ENCODE measurements at regions not wholly inside any gene's neighbourhood (a gene's known extent, or its start where the extent isn't known, plus 50 kb on each side); places are given as distances from the start of the nearest gene placed in this dataset.

- DNase-seq: no peak
Measured at GRCh38 chr2:129575880-129576279, 403.6 kb upstream of the RAB6C start.

GRCh38 chr2:129580001-129580400 is 399.5 kb upstream of the RAB6C start:
- no peak for DNase-seq

- DNase-seq: no peak
Measured at GRCh38 chr2:129585760-129586159, 393.7 kb upstream of the RAB6C start.

GRCh38 chr2:129587426-129588064 is 391.9 kb upstream of the RAB6C start:
- no peak for DNase-seq

- DNase-seq: no peak
Measured at GRCh38 chr2:129604560-129604959, 374.9 kb upstream of the RAB6C start.

GRCh38 chr2:129605646-129606045 is 373.8 kb upstream of the RAB6C start:
- no peak for DNase-seq

GRCh38 chr2:129606496-129607270 is 372.8 kb upstream of the RAB6C start:
- no peak for DNase-seq

GRCh38 chr2:129609224-129609623 is 370.2 kb upstream of the RAB6C start:
- DNase-seq: no peak

- DNase-seq: no peak
Measured at GRCh38 chr2:129610766-129611165, 368.7 kb upstream of the RAB6C start.

GRCh38 chr2:129611471-129611870 is 368.0 kb upstream of the RAB6C start:
- DNase-seq: no peak

GRCh38 chr2:129619471-129619870 is 360.0 kb upstream of the RAB6C start:
- DNase-seq: peak; percentile 95

GRCh38 chr2:129620411-129620810 is 359.1 kb upstream of the RAB6C start:
- no peak for DNase-seq

- DNase-seq: no peak
Measured at GRCh38 chr2:129623783-129624182, 355.7 kb upstream of the RAB6C start.

GRCh38 chr2:129627437-129627836 is 352.0 kb upstream of the RAB6C start:
- DNase-seq: no peak

- DNase-seq: no peak
Measured at GRCh38 chr2:129636692-129637091, 342.8 kb upstream of the RAB6C start.

- DNase-seq: no peak
Measured at GRCh38 chr2:129641371-129641770, 338.1 kb upstream of the RAB6C start.

- no peak for DNase-seq
Measured at GRCh38 chr2:129642526-129643043, 336.9 kb upstream of the RAB6C start.

- no peak for DNase-seq
Measured at GRCh38 chr2:129645335-129645734, 334.1 kb upstream of the RAB6C start.

GRCh38 chr2:129646107-129646506 is 333.4 kb upstream of the RAB6C start:
- no peak for DNase-seq

- DNase-seq: no peak
Measured at GRCh38 chr2:129653246-129653645, 326.2 kb upstream of the RAB6C start.

GRCh38 chr2:129654331-129654730 is 325.1 kb upstream of the RAB6C start:
- no peak for DNase-seq

- DNase-seq: no peak
Measured at GRCh38 chr2:129656081-129656598, 323.3 kb upstream of the RAB6C start.

- no peak for DNase-seq
Measured at GRCh38 chr2:129658430-129658829, 321.0 kb upstream of the RAB6C start.

GRCh38 chr2:129661935-129662334 is 317.5 kb upstream of the RAB6C start:
- DNase-seq: peak; percentile 14
